ENCODE measurements at regions not wholly inside any gene's neighbourhood (a gene's known extent, or its start where the extent isn't known, plus 50 kb on each side); places are given as distances from the start of the nearest gene placed in this dataset.

GRCh38 chr7:46390042-46390441 lies 469.0 kb upstream of the IGFBP3 start:
- TF ChIP-seq POLR2A (IDR thresholded peaks at IDR 0.05) = no peak
- TF ChIP-seq CTCF (IDR thresholded peaks at IDR 0.05) = no peak

Measured in thyroid gland (tissue), 4 donors.